SU-DHL-6 (cell line): ENCODE measurements at regions not wholly inside any gene's neighbourhood (a gene's known extent, or its start where the extent isn't known, plus 50 kb on each side); places are given as distances from the start of the nearest gene placed in this dataset.

Experiments
- EZH2phosphoT487 ChIP-seq: fragments of 200-600 bp; sonication (generic), shearing (Covaris generic); conservative IDR thresholded peaks from 2 replicates; pipeline ENCODE4 v1.6.1; 2018; ENCODE audit warnings: mild to moderate bottlenecking, antibody characterized with exemption, low read length, moderate library complexity, mixed read lengths
- TF ChIP-seq, protein P1 (sequence below): fragments of 200-600 bp; sonication (generic); IDR thresholded peaks from one replicate; pipeline ENCODE4 v1.5.1; 2017; ENCODE audit warnings: antibody characterized with exemption, mild to moderate bottlenecking, low read length, moderate library complexity; ENCODE audit not compliant: insufficient read depth, poor library complexity, severe bottlenecking

DNA sequence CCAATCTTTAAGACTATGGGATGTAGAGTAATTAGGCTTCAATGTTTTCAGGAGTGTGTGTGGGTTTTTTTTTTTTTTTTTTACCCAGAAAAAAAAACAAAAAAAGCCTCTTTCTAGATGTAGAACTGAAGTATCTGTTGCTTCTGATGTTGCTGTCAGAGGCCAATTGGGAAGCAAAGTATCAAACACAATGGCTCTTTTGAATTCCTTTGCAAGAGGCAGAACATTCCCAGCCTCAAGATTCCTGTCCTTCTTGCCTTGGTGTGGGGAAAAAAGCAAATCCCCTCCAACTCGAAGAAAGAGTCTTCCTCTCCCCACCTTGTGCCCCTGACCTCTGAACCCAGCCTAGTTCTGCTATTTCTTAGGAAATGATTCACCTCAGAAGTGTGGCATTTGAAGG lies 55.4 kb upstream of the LMO4 start:
- TF ChIP-seq, protein P1, sequence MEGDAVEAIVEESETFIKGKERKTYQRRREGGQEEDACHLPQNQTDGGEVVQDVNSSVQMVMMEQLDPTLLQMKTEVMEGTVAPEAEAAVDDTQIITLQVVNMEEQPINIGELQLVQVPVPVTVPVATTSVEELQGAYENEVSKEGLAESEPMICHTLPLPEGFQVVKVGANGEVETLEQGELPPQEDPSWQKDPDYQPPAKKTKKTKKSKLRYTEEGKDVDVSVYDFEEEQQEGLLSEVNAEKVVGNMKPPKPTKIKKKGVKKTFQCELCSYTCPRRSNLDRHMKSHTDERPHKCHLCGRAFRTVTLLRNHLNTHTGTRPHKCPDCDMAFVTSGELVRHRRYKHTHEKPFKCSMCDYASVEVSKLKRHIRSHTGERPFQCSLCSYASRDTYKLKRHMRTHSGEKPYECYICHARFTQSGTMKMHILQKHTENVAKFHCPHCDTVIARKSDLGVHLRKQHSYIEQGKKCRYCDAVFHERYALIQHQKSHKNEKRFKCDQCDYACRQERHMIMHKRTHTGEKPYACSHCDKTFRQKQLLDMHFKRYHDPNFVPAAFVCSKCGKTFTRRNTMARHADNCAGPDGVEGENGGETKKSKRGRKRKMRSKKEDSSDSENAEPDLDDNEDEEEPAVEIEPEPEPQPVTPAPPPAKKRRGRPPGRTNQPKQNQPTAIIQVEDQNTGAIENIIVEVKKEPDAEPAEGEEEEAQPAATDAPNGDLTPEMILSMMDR = no peak
- no peak for TF ChIP-seq EZH2phosphoT487
